ENCODE measurements at regions not wholly inside any gene's neighbourhood (a gene's known extent, or its start where the extent isn't known, plus 50 kb on each side); places are given as distances from the start of the nearest gene placed in this dataset.

DNA sequence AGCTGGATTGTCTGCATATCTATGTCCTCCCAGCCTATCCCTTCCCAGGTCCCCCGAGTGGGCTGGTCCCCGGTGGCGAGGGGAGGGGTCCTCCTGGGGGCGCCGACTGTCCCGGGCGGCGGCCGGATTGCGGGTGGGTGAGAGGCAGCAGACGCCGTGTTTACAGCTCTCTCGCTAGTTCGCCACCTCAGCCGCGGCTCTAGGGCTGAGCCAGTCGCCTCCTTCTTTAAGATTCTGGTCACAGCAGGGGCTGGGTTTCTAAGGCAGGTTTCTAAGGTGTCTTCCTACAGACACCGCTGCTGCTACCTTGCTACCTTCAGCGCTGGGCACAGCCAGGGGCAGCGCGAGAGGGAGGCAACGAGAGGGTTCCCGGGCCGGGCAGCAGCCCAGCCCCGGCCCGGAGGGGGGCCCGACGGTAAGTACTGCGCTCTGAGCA, 57.2 kb downstream of the FRMPD3 start:
- TF ChIP-seq, protein P1, sequence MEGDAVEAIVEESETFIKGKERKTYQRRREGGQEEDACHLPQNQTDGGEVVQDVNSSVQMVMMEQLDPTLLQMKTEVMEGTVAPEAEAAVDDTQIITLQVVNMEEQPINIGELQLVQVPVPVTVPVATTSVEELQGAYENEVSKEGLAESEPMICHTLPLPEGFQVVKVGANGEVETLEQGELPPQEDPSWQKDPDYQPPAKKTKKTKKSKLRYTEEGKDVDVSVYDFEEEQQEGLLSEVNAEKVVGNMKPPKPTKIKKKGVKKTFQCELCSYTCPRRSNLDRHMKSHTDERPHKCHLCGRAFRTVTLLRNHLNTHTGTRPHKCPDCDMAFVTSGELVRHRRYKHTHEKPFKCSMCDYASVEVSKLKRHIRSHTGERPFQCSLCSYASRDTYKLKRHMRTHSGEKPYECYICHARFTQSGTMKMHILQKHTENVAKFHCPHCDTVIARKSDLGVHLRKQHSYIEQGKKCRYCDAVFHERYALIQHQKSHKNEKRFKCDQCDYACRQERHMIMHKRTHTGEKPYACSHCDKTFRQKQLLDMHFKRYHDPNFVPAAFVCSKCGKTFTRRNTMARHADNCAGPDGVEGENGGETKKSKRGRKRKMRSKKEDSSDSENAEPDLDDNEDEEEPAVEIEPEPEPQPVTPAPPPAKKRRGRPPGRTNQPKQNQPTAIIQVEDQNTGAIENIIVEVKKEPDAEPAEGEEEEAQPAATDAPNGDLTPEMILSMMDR (IDR thresholded peaks at IDR 0.05) = no peak
- no peak for TF ChIP-seq POLR2A (IDR thresholded peaks at IDR 0.05)

Measured in heart left ventricle (tissue), 13 donors.